ENCODE measurements at regions not wholly inside any gene's neighbourhood (a gene's known extent, or its start where the extent isn't known, plus 50 kb on each side); places are given as distances from the start of the nearest gene placed in this dataset.

- TF ChIP-seq, protein P1, sequence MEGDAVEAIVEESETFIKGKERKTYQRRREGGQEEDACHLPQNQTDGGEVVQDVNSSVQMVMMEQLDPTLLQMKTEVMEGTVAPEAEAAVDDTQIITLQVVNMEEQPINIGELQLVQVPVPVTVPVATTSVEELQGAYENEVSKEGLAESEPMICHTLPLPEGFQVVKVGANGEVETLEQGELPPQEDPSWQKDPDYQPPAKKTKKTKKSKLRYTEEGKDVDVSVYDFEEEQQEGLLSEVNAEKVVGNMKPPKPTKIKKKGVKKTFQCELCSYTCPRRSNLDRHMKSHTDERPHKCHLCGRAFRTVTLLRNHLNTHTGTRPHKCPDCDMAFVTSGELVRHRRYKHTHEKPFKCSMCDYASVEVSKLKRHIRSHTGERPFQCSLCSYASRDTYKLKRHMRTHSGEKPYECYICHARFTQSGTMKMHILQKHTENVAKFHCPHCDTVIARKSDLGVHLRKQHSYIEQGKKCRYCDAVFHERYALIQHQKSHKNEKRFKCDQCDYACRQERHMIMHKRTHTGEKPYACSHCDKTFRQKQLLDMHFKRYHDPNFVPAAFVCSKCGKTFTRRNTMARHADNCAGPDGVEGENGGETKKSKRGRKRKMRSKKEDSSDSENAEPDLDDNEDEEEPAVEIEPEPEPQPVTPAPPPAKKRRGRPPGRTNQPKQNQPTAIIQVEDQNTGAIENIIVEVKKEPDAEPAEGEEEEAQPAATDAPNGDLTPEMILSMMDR (IDR thresholded peaks at IDR 0.05; ENCODE audit: insufficient read depth, low read length, poor library complexity, severe bottlenecking) = no peak
- no peak for TF ChIP-seq EZH2phosphoT487 (conservative IDR thresholded peaks at IDR 0.05; ENCODE audit: low read length)
Observed at GRCh38 chr7:119969763-119970162, 303.2 kb upstream of the KCND2 start.
